HCT116 (cell line): ENCODE measurements at regions not wholly inside any gene's neighbourhood (a gene's known extent, or its start where the extent isn't known, plus 50 kb on each side); places are given as distances from the start of the nearest gene placed in this dataset.

Source experiments
- ATAC-seq: fragments of 200-7000 bp; cut with Tn5 transposase; 2 replicates; pipeline ENCODE4 v1.9.1; 2020; ENCODE audit warnings: mild to moderate bottlenecking, moderate library complexity
- BruUV-seq: library from RNA; stranded (reverse); fragments of 400-500 nt; replicated peaks from 2 replicates; lab custom pipeline; 2021; lab: Mats Ljungman, UMichigan
- CTCF ChIA-PET: fragments of 300-600 bp; sonication (Branson Sonifier 250); formaldehyde crosslinking; loops from one replicate; lab custom pipeline; 2021; ENCODE audit warnings: antibody characterized with exemption; lab: Charles Lee
- POLR2A ChIA-PET: fragments of 300-600, 350-600 bp; sonication (Branson Sonifier 250); formaldehyde crosslinking; loops from one replicate; lab custom pipeline; 2021; ENCODE audit warnings: antibody characterized with exemption; lab: Charles Lee
- RAD21 ChIA-PET, 2 experiments: fragments of 300-600 bp; sonication (Branson Sonifier 250); formaldehyde crosslinking; loops; one replicate each; lab custom pipeline; 2023; ENCODE audit warnings: low total read pairs in 2 of 2; ENCODE audit not compliant: uncharacterized antibody in 2 of 2, unreplicated experiment in 2 of 2, low non-redundant PET in 1 of 2; lab: Charles Lee
- DNase-seq: peaks from one replicate; pipeline ENCODE4 v3.0.0-alpha.2; 2010; ENCODE audit warnings: low read depth, low spot score
- H2AFZ ChIP-seq: fragments of 200-600 bp; shearing (Covaris generic), sonication (generic); 2 replicates; pipeline ENCODE4 v1.6.1; 2017; ENCODE audit warnings: low read depth, mixed run types, mixed read lengths, antibody characterized with exemption, low read length; ENCODE audit not compliant: poor library complexity, severe bottlenecking
- H3K27ac ChIP-seq: 2 replicates; pipeline ENCODE4 v1.5.1; 2012; ENCODE audit warnings: low read depth, low read length
- H3K27me3 ChIP-seq: fragments of 200-600 bp; sonication (generic); 2 replicates; pipeline ENCODE4 v1.6.1; 2016; ENCODE audit warnings: mixed run types, low read length, mixed read lengths; ENCODE audit not compliant: insufficient read depth
- H3K36me3 ChIP-seq, 2 experiments: fragments of 200-500 bp in 1 of 2; fragments of 200-600 bp in 1 of 2; sonication (Bioruptor generic) in 1 of 2; sonication (generic) in 1 of 2; 2 replicates each; pipeline versions ENCODE4 v1.5.1 to v1.6.1; 2014 to 2016; ENCODE audit warnings: low read length in 2 of 2, inconsistent platforms in 1 of 2, mixed read lengths in 1 of 2, mixed run types in 1 of 2; ENCODE audit not compliant: insufficient read depth in 2 of 2, control insufficient read depth in 1 of 2
- H3K4me1 ChIP-seq, 2 experiments: fragments of 200-600 bp in 1 of 2; sonication (generic) in 1 of 2; 2 replicates each; pipeline versions ENCODE4 v1.5.1 to v1.6.1; 2012 to 2017; ENCODE audit warnings: low read length in 2 of 2, inconsistent platforms in 1 of 2, mild to moderate bottlenecking in 1 of 2, mixed read lengths in 1 of 2, mixed run types in 1 of 2, moderate library complexity in 1 of 2; ENCODE audit not compliant: insufficient read depth in 2 of 2, control insufficient read depth in 1 of 2
- H3K4me2 ChIP-seq: fragments of 200-600 bp; sonication (generic); 2 replicates; pipeline ENCODE4 v1.6.1; 2017; ENCODE audit warnings: mixed run types, low read length, mixed read lengths
- H3K4me3 ChIP-seq, 2 experiments: fragments of 200-600 bp in 1 of 2; sonication (generic) in 1 of 2; replicated peaks in 1 of 2; 2 replicates each; pipeline ENCODE4 v1.5.1; 2011 to 2016; ENCODE audit warnings: low read length in 2 of 2, control low read depth in 1 of 2, low read depth in 1 of 2, mild to moderate bottlenecking in 1 of 2, mixed read lengths in 1 of 2, mixed run types in 1 of 2
- H3K79me2 ChIP-seq: fragments of 200-600 bp; sonication (generic); 2 replicates; pipeline ENCODE4 v1.6.1; 2017; ENCODE audit warnings: mild to moderate bottlenecking, mixed run types, low read length, moderate library complexity, mixed read lengths; ENCODE audit not compliant: insufficient read depth
- H3K9ac ChIP-seq: fragments of 200-600 bp; sonication (generic); 2 replicates; pipeline ENCODE4 v1.6.1; 2016; ENCODE audit warnings: low read length, mixed read lengths
- H3K9me2 ChIP-seq: fragments of 200-600 bp; sonication (generic), shearing (Covaris generic); 2 replicates; pipeline ENCODE4 v1.6.1; 2017; ENCODE audit warnings: mixed run types, mild to moderate bottlenecking, moderate library complexity; ENCODE audit not compliant: insufficient read depth
- H3K9me3 ChIP-seq, 2 experiments: fragments of 200-500 bp in 1 of 2; fragments of 200-600 bp in 1 of 2; sonication (Bioruptor generic) in 1 of 2; sonication (generic) in 1 of 2; 2 replicates each; pipeline ENCODE4 v1.6.1; 2014 to 2017; ENCODE audit warnings: low read length in 2 of 2, mixed read lengths in 2 of 2, inconsistent platforms in 1 of 2, low read depth in 1 of 2, mild to moderate bottlenecking in 1 of 2, mixed run types in 1 of 2, moderate library complexity in 1 of 2; ENCODE audit not compliant: control insufficient read depth in 1 of 2, insufficient read depth in 1 of 2
- H4K20me1 ChIP-seq: fragments of 200-600 bp; sonication (generic), shearing (Covaris generic); 2 replicates; pipeline ENCODE4 v1.6.1; 2017; ENCODE audit warnings: mixed run types, mild to moderate bottlenecking, moderate library complexity; ENCODE audit not compliant: insufficient read depth
- EGR1 ChIP-seq: IDR thresholded peaks from 2 replicates; pipeline ENCODE4 v1.6.1; 2012; ENCODE audit warnings: low read depth
- ELF1 ChIP-seq: IDR thresholded peaks from 2 replicates; pipeline ENCODE4 v1.6.1; 2012; ENCODE audit warnings: low read depth, borderline replicate concordance
- EZH2 ChIP-seq: fragments of 200-600 bp; sonication (generic); IDR thresholded peaks from 2 replicates; pipeline ENCODE4 v1.6.1; 2017; ENCODE audit warnings: antibody characterized with exemption, mixed run types
- EZH2phosphoT487 ChIP-seq: fragments of 200-600 bp; IDR thresholded peaks from 2 replicates; pipeline ENCODE4 v1.6.1; 2018; ENCODE audit warnings: antibody characterized with exemption, borderline replicate concordance
- FOSL1 ChIP-seq: IDR thresholded peaks from 2 replicates; pipeline ENCODE4 v1.6.1; 2012; ENCODE audit warnings: low read depth
- RAD21 ChIP-seq: IDR thresholded peaks from 2 replicates; pipeline ENCODE4 v1.6.1; 2012; ENCODE audit warnings: low read depth, mild to moderate bottlenecking
- REST ChIP-seq: IDR thresholded peaks from 2 replicates; pipeline ENCODE4 v1.6.1; 2012; ENCODE audit warnings: low read depth
- SRF ChIP-seq: IDR thresholded peaks from 2 replicates; pipeline ENCODE4 v1.6.1; 2012; ENCODE audit warnings: low read depth
- TCF7L2 ChIP-seq: IDR thresholded peaks from 2 replicates; pipeline ENCODE4 v1.7.0; 2011; ENCODE audit warnings: borderline replicate concordance, inconsistent platforms; ENCODE audit not compliant: insufficient read depth, insufficient read length; ENCODE audit errors: extremely low read depth
- intact Hi-C: fragments of 100-400 bp; cut with micrococcal nuclease; formaldehyde crosslinking; loops from 2 replicates; pipeline ENCODE4 v1.10.0; 2022
- TF ChIP-seq, protein P1 (sequence below), 3 experiments: fragments of 200-600 bp in 1 of 3; sonication (generic) in 1 of 3; IDR thresholded peaks in 2 of 3; conservative IDR thresholded peaks in 1 of 3; 2 replicates each; pipeline ENCODE4 v1.5.1; 2012 to 2017; ENCODE audit warnings: low read depth in 2 of 3, low read length in 2 of 3, antibody characterized with exemption in 1 of 3, borderline replicate concordance in 1 of 3, control low read depth in 1 of 3, mild to moderate bottlenecking in 1 of 3, mixed read lengths in 1 of 3, mixed run types in 1 of 3, moderate library complexity in 1 of 3; ENCODE audit not compliant: insufficient read depth in 1 of 3
- TF ChIP-seq, protein P2 (sequence below): IDR thresholded peaks from 2 replicates; pipeline ENCODE4 v1.6.1; 2011; ENCODE audit warnings: mild to moderate bottlenecking, low read length, moderate library complexity; ENCODE audit not compliant: insufficient replicate concordance; ENCODE audit errors: extremely low read depth

DNA sequence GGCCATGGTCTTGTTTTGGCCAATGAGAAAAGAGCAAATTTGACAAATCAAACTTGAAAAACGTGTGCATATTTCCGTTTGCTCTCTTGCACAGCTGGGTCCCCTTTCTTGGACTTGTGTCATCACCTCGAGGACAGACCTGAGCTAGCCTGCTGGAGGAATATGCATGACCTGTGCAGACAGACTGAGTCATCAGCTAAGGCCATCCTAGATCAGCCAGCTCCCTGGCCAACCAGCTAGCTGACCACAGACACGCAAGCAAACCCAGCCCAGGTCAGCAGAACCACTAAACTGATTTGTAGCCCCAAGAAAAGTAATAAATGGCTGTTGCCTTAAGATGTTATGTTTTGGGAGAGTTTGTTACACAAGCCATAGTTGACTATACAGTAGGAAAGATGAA lies 61.3 kb upstream of the PAX3 start:
- H3K36me3 ChIP-seq, result no peaks in the 10 kb centered on the region
- no peaks in the 10 kb centered on the region for H3K27me3 ChIP-seq
- no peak overlapping the region for H3K4me3 ChIP-seq
- H3K79me2 ChIP-seq, result no peaks in the 10 kb centered on the region
- no peak overlapping the region for H2AFZ ChIP-seq
- no peak for ATAC-seq
- H3K27ac ChIP-seq, result no peak overlapping the region
- no TSS peak for BruUV-seq
- H3K4me2 ChIP-seq, result no peak overlapping the region
- DNase-seq, result no peak
- TF ChIP-seq SRF, result no peak
- TF ChIP-seq REST, result no peak
- TF ChIP-seq TCF7L2, result no peak
- no peak for TF ChIP-seq RAD21
- no peak for TF ChIP-seq FOSL1
- TF ChIP-seq ELF1, result no peak
- intact Hi-C loops, result no loop called here
- H3K4me1 ChIP-seq, result no peaks in the 10 kb centered on the region
- ChIA-PET POLR2A (no interaction called here), CTCF (no interaction called here), RAD21 (no interaction called here)
- no peaks in the 10 kb centered on the region for H4K20me1 ChIP-seq
- no peak overlapping the region for H3K9ac ChIP-seq
- no peaks in the 10 kb centered on the region for H3K9me2 ChIP-seq
- H3K9me3 ChIP-seq, result no peaks in the 10 kb centered on the region

- Histone ChIP-seq H2AFZ (no peak overlapping the region), H3K4me1 (no peaks in the 10 kb centered on the region), H4K20me1 (no peaks in the 10 kb centered on the region), H3K4me2 (no peak overlapping the region), H3K9me2 (no peaks in the 10 kb centered on the region), H3K36me3 (no peaks in the 10 kb centered on the region), H3K27me3 (no peaks in the 10 kb centered on the region), H3K27ac (no peak overlapping the region), H3K9ac (no peak overlapping the region), H3K4me3 (no peak overlapping the region), H3K9me3 (no peaks in the 10 kb centered on the region), H3K79me2 (no peaks in the 10 kb centered on the region)
- ChIA-PET CTCF (interaction anchor here (0.7 kb wide), 1 partner anchor 43 kb away, joined by 3 read pairs; no protein-coding TSS in a partner anchor), POLR2A (no interaction called here), RAD21 (no interaction called here)
- BruUV-seq, result no TSS peak
- ATAC-seq (no peak), DNase-seq (no peak)
- intact Hi-C loops, result no loop called here
- TF ChIP-seq EZH2phosphoT487 (no peak), EZH2 (no peak), RAD21 (no peak), TCF7L2 (no peak), EGR1 (no peak)
- TF ChIP-seq, protein P1, sequence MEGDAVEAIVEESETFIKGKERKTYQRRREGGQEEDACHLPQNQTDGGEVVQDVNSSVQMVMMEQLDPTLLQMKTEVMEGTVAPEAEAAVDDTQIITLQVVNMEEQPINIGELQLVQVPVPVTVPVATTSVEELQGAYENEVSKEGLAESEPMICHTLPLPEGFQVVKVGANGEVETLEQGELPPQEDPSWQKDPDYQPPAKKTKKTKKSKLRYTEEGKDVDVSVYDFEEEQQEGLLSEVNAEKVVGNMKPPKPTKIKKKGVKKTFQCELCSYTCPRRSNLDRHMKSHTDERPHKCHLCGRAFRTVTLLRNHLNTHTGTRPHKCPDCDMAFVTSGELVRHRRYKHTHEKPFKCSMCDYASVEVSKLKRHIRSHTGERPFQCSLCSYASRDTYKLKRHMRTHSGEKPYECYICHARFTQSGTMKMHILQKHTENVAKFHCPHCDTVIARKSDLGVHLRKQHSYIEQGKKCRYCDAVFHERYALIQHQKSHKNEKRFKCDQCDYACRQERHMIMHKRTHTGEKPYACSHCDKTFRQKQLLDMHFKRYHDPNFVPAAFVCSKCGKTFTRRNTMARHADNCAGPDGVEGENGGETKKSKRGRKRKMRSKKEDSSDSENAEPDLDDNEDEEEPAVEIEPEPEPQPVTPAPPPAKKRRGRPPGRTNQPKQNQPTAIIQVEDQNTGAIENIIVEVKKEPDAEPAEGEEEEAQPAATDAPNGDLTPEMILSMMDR (IDR thresholded peaks at IDR 0.05 in 2 of 3, conservative IDR thresholded peaks at IDR 0.05 in 1 of 3; ENCODE audit: borderline replicate concordance in 1 of 3, insufficient read depth in 1 of 3, low read depth in 2 of 3, low read length in 2 of 3), result no peak
- TF ChIP-seq, protein P2, sequence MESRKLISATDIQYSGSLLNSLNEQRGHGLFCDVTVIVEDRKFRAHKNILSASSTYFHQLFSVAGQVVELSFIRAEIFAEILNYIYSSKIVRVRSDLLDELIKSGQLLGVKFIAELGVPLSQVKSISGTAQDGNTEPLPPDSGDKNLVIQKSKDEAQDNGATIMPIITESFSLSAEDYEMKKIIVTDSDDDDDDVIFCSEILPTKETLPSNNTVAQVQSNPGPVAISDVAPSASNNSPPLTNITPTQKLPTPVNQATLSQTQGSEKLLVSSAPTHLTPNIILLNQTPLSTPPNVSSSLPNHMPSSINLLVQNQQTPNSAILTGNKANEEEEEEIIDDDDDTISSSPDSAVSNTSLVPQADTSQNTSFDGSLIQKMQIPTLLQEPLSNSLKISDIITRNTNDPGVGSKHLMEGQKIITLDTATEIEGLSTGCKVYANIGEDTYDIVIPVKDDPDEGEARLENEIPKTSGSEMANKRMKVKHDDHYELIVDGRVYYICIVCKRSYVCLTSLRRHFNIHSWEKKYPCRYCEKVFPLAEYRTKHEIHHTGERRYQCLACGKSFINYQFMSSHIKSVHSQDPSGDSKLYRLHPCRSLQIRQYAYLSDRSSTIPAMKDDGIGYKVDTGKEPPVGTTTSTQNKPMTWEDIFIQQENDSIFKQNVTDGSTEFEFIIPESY, result no peak
Observed at GRCh38 chr2:222360997-222361396, 62.2 kb upstream of the PAX3 start.
